Right lobe of liver (tissue), 6 donors: ENCODE measurements at regions not wholly inside any gene's neighbourhood (a gene's known extent, or its start where the extent isn't known, plus 50 kb on each side); places are given as distances from the start of the nearest gene placed in this dataset.

Experiments used
- ATAC-seq, 4 donors: fragments of 200-7000 bp; cut with Tn5 transposase; one replicate each; pipeline ENCODE4 v1.9.1; 2020; ENCODE audit warnings: mild to moderate bottlenecking in 4 of 4, moderate library complexity in 4 of 4
- DNase-seq, 3 donors: peaks; one replicate each; pipeline ENCODE4 v3.0.0-alpha.2; 2020
- H3K27ac ChIP-seq, 3 donors: fragments of 200-600 bp; one replicate each; pipeline ENCODE4 v1.8.0; 2022
- H3K27me3 ChIP-seq, 2 donors: fragments of 200-600 bp; one replicate each; pipeline ENCODE4 v1.8.0; 2022
- H3K36me3 ChIP-seq, 4 donors: fragments of 200-600 bp; sonication (generic) in 1 of 4; one replicate each; pipeline versions ENCODE4 v1.5.1 to v1.8.0; 2017 to 2022; ENCODE audit warnings: control low read depth in 1 of 4
- H3K4me1 ChIP-seq, 4 donors: fragments of 200-600 bp; sonication (generic) in 1 of 4; one replicate each; pipeline versions ENCODE4 v1.5.1 to v1.8.0; 2017 to 2022; ENCODE audit warnings: control low read depth in 1 of 4
- H3K4me3 ChIP-seq, 3 donors: fragments of 200-600 bp; one replicate each; pipeline ENCODE4 v1.8.0; 2022
- H3K9me3 ChIP-seq, 4 donors: fragments of 200-600 bp; sonication (generic) in 1 of 4; one replicate each; pipeline versions ENCODE4 v1.5.1 to v1.8.0; 2017 to 2022; ENCODE audit warnings: control low read depth in 1 of 4
- POLR2A ChIP-seq: fragments of 450-650 bp; IDR thresholded peaks from one replicate; pipeline ENCODE4 v1.6.1; 2017; ENCODE audit warnings: antibody characterized with exemption, mild to moderate bottlenecking
- WGBS: methylation state at CpG from one replicate; pipeline ENCODE4 v1.1.6; 2018; ENCODE audit warnings: low coverage, low lambda C conversion rate; ENCODE audit not compliant: insufficient coverage; ENCODE audit errors: missing lambda C conversion rate; 5-methylcytosine and 5-hydroxymethylcytosine counted together
- intact Hi-C, 2 donors: fragments of 100-400 bp; cut with DNase I; formaldehyde crosslinking; loops; one replicate each; pipeline versions ENCODE4 v1.11.2 to v1.14.1; 2022
- small RNA-seq, 2 experiments: library from RNA; depleted of rRNA; stranded (forward); fragments of <200 nt; gene quantifications; one replicate each; pipeline ENCODE3, GENCODE V24; 2016
- TF ChIP-seq, protein P1 (sequence below), 4 donors: fragments of 200-600 bp in 3 of 4; fragments of 450-650 bp in 1 of 4; IDR thresholded peaks; one replicate each; pipeline versions ENCODE4 v1.5.1 to v1.8.0; 2016 to 2022; ENCODE audit warnings: antibody characterized with exemption in 4 of 4, mild to moderate bottlenecking in 2 of 4
- donor health status: DM: no; HTN: yes; CAD: no.
- donor health status: DM: no; HTN: no; CAD: no.
- donor health status: DM: no; HTN: no; CAD: no.
- donor health status: DM: no; HTN: yes; CAD: no.
- donor health status: DM: no; HTN: yes; CAD: no.

DNA sequence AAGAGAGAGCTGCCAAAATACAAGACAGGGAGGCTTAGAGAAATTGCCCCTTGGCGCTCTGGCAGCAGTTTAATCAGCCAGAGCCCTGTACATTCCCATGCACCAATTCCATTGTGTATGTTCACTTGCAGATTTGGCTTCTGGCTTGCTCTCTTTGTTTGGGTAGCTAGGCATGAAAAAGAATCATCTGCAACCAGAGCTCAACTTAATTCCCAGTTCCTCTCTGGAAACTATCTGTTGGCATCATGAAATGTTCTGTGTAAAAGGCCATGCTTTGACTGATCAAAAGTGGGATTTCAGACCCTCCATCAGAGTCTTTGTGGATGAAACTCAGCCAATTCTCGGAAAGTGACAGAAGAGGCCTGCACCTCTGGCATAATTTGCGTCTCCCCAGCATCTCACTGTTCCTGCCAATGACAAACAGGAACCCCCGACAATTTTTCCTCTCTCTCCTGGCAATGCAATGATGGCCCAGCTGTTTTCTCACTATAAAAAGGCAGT lies 53.8 kb upstream of the RAD23B start:
- intact Hi-C loops = no loop called here
- TF ChIP-seq POLR2A = no peak
- TF ChIP-seq, protein P1, sequence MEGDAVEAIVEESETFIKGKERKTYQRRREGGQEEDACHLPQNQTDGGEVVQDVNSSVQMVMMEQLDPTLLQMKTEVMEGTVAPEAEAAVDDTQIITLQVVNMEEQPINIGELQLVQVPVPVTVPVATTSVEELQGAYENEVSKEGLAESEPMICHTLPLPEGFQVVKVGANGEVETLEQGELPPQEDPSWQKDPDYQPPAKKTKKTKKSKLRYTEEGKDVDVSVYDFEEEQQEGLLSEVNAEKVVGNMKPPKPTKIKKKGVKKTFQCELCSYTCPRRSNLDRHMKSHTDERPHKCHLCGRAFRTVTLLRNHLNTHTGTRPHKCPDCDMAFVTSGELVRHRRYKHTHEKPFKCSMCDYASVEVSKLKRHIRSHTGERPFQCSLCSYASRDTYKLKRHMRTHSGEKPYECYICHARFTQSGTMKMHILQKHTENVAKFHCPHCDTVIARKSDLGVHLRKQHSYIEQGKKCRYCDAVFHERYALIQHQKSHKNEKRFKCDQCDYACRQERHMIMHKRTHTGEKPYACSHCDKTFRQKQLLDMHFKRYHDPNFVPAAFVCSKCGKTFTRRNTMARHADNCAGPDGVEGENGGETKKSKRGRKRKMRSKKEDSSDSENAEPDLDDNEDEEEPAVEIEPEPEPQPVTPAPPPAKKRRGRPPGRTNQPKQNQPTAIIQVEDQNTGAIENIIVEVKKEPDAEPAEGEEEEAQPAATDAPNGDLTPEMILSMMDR (IDR thresholded peaks at IDR 0.05) = no peak

More for the DNA sequence above, 53.8 kb upstream of the RAD23B start:
- H3K4me3 ChIP-seq = no peak overlapping the region
- no peaks in the 10 kb centered on the region for H3K36me3 ChIP-seq
- WGBS = 92% methylated on average over 3 of the region's 4 CpGs
- no peaks in the 10 kb centered on the region for H3K9me3 ChIP-seq
- no peak for DNase-seq
- no peak overlapping the region for H3K27ac ChIP-seq
- no peak for ATAC-seq
- no peaks in the 10 kb centered on the region for H3K4me1 ChIP-seq
- H3K27me3 ChIP-seq = no peaks in the 10 kb centered on the region

Small RNA genes in the stretch of these regions (small RNA-seq; reads per million reads assigned to genes)
- 0 reads per million in 2 experiments for gene AL807761.1
